Esophagus muscularis mucosa (tissue), 4 donors: ENCODE measurements at regions not wholly inside any gene's neighbourhood (a gene's known extent, or its start where the extent isn't known, plus 50 kb on each side); places are given as distances from the start of the nearest gene placed in this dataset.
"Not testable (repeated sequence)": the region's sequence is repeated elsewhere in the genome, so short reads cannot be mapped to it uniquely, and the experiment has no call there.

ENCODE experiments used
- DNase-seq: peaks from one replicate; pipeline ENCODE4 v3.0.0-alpha.2; 2017; ENCODE audit errors: extremely low spot score
- H3K27ac ChIP-seq, 4 donors: fragments of 200-600 bp; sonication (generic); replicated peaks in 1 of 4; 1 replicate in 3 of 4; 2 replicates in 1 of 4; pipeline ENCODE4 v1.5.1; 2016 to 2019; ENCODE audit warnings: mild to moderate bottlenecking in 1 of 4
- H3K27me3 ChIP-seq, 4 donors: fragments of 200-600 bp; sonication (generic); one replicate each; pipeline versions ENCODE4 v1.5.1 to v1.6.0; 2016 to 2019
- H3K36me3 ChIP-seq, 4 donors: fragments of 200-600 bp; sonication (generic); one replicate each; pipeline ENCODE4 v1.5.1; 2016 to 2019
- H3K4me1 ChIP-seq, 4 donors: fragments of 200-600 bp; sonication (generic); one replicate each; pipeline ENCODE4 v1.5.1; 2016 to 2019
- H3K4me3 ChIP-seq, 4 donors: fragments of 200-600 bp; sonication (generic); 1 replicate in 2 of 4; 2 replicates in 2 of 4; pipeline ENCODE4 v1.5.1; 2016 to 2019; ENCODE audit warnings: mild to moderate bottlenecking in 4 of 4, moderate library complexity in 1 of 4
- H3K9me3 ChIP-seq, 4 donors: fragments of 200-600 bp; sonication (generic); 1 replicate in 3 of 4; 2 replicates in 1 of 4; pipeline ENCODE4 v1.5.1; 2016 to 2019
- EP300 ChIP-seq: sonication (generic); formaldehyde crosslinking; IDR thresholded peaks from one replicate; pipeline ENCODE4 v1.6.1; 2017; ENCODE audit warnings: antibody characterized with exemption
- POLR2A ChIP-seq: fragments of 450-650 bp; IDR thresholded peaks from one replicate; pipeline ENCODE4 v1.6.1; 2017; ENCODE audit warnings: antibody characterized with exemption, moderate library complexity, mild to moderate bottlenecking, low read depth
- POLR2AphosphoS5 ChIP-seq, 2 donors: sonication (generic); formaldehyde crosslinking; IDR thresholded peaks; one replicate each; pipeline ENCODE4 v1.6.1; 2017; ENCODE audit warnings: antibody characterized with exemption in 2 of 2
- WGBS: methylation state at CpG from one replicate; pipeline ENCODE4 v1.1.5; 2018; 5-methylcytosine and 5-hydroxymethylcytosine counted together
- intact Hi-C: fragments of 100-400 bp; cut with DNase I; formaldehyde crosslinking; loops from one replicate; pipeline ENCODE4 v1.15.1; 2023
- TF ChIP-seq, protein P1 (sequence below), 3 experiments: fragments of 200-600 bp in 2 of 3; fragments of 450-650 bp in 1 of 3; sonication (generic) in 2 of 3; IDR thresholded peaks; one replicate each; pipeline ENCODE4 v1.5.1; 2017 to 2019; ENCODE audit warnings: antibody characterized with exemption in 3 of 3, mild to moderate bottlenecking in 2 of 3, moderate library complexity in 1 of 3

DNA sequence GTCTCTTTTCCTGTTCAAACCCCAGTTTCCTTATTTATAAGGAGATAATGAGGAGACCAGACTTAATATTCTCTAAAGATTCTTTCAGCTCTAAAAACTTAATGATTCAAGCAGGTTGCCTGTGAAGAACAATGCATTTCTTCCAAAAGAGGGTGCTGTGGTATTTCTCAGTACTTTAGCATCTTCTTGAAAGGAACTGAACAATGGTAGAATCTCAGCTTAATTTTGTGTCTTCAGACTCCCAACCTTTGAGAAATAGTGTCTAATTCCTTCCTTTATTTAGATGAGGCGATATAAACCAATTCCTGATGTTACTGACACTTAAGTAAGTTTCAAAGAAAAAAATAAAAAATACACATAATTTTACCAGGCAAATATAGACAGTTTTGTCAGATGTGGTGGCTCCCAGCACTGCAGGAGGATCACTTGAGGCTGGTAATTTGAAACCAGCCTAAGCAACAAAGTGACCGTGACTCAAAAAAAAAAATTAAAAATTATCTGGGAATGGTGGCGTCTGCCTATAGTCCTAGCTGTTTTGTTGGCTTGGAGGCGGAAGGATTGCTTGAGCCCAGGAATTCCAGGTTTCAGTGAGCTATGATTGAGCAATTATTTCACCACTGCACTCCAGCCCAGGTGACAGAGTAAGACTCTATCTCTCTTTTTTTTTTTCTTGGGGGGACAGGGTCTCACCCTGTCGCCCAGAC lies 76.9 kb upstream of the PSMA6 start:
- Histone ChIP-seq H3K4me3 (no peak overlapping the region), H3K27ac (peak overlapping the region; percentile 45 to 50 (median 48)), H3K27me3 (no peaks in the 10 kb centered on the region), H3K36me3 (no peaks in the 10 kb centered on the region), H3K4me1 (peaks cover 0 to 26% (median 21%) of the 10 kb centered on the region in 4 donors), H3K9me3 (no peaks in the 10 kb centered on the region)
- 68% methylated on average over 5 of the region's 5 CpGs for WGBS
- no peak for DNase-seq
- intact Hi-C loops, result loop anchor here (1.0 to 5.0 kb wide), 3 partner anchors 77 to 198 kb away; partner anchors contain the start of gene PSMA6
- TF ChIP-seq POLR2AphosphoS5 (IDR thresholded peaks at IDR 0.05), result peak in 1 of 2 donors; percentile 10
- no peak for TF ChIP-seq POLR2A
- no peak for TF ChIP-seq EP300
- TF ChIP-seq, protein P1, sequence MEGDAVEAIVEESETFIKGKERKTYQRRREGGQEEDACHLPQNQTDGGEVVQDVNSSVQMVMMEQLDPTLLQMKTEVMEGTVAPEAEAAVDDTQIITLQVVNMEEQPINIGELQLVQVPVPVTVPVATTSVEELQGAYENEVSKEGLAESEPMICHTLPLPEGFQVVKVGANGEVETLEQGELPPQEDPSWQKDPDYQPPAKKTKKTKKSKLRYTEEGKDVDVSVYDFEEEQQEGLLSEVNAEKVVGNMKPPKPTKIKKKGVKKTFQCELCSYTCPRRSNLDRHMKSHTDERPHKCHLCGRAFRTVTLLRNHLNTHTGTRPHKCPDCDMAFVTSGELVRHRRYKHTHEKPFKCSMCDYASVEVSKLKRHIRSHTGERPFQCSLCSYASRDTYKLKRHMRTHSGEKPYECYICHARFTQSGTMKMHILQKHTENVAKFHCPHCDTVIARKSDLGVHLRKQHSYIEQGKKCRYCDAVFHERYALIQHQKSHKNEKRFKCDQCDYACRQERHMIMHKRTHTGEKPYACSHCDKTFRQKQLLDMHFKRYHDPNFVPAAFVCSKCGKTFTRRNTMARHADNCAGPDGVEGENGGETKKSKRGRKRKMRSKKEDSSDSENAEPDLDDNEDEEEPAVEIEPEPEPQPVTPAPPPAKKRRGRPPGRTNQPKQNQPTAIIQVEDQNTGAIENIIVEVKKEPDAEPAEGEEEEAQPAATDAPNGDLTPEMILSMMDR (IDR thresholded peaks at IDR 0.05), result peak; percentile 60 to 75 (median 69)

DNA sequence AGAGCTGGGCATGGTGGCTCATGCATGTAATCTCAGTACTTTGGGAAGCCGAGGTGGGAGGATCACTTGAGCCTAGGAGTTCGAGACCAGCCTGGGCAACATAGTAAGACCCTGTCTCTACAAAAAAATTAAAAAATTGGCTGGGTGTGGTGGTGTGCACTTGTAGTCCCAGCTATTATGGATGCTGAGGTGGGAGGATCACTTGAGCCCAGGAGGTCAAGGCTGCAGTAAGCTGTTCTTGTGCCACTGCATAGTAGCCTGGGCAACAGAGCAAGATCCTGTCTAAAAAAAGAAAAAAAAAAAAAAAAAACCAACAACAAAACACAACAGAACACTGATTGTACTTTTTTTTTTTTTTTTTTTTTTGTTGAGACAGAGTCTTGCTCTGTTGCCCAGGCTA lies 74.0 kb upstream of the PSMA6 start:
- H3K9me3 ChIP-seq, H3K27ac ChIP-seq, H3K4me3 ChIP-seq, DNase-seq, H3K36me3 ChIP-seq, H3K27me3 ChIP-seq: not testable (repeated sequence)
- WGBS, result 91% methylated on average over 2 of the region's 2 CpGs
- H3K4me1 ChIP-seq, result peaks cover 0 to 50% (median 32%) of the 10 kb centered on the region in 4 donors
- intact Hi-C loops, result loop anchor here (5.0 kb wide), 1 partner anchor 74 kb away; the partner anchor contains the start of gene PSMA6

GRCh38 chr14:35218963-35219362 lies 73.2 kb upstream of the PSMA6 start:
- Histone ChIP-seq H3K36me3 (no peaks in the 10 kb centered on the region), H3K27ac (no peak overlapping the region), H3K4me1 (peaks cover 0 to 50% (median 32%) of the 10 kb centered on the region in 4 donors), H3K9me3 (no peaks in the 10 kb centered on the region), H3K4me3 (no peak overlapping the region), H3K27me3 (no peaks in the 10 kb centered on the region)
- DNase-seq, result no peak
- 96% methylated on average over 6 of the region's 6 CpGs for WGBS
- intact Hi-C loops, result loop anchor here (5.0 kb wide), 1 partner anchor 73 kb away; the partner anchor contains the start of gene PSMA6
- TF ChIP-seq POLR2AphosphoS5 (IDR thresholded peaks at IDR 0.05) (no peak), POLR2A (no peak), EP300 (no peak)
- TF ChIP-seq, protein P1 (IDR thresholded peaks at IDR 0.05), result no peak

- Histone ChIP-seq H3K36me3 (no peaks in the 10 kb centered on the region), H3K4me1 (peaks cover 0 to 50% (median 27%) of the 10 kb centered on the region in 4 donors), H3K27ac (no peak overlapping the region), H3K27me3 (no peaks in the 10 kb centered on the region), H3K4me3 (no peak overlapping the region), H3K9me3 (no peaks in the 10 kb centered on the region)
- no peak for DNase-seq
- intact Hi-C loops, result no loop called here
- no peak for TF ChIP-seq POLR2A
- TF ChIP-seq, protein P1 (IDR thresholded peaks at IDR 0.05), result no peak
- TF ChIP-seq EP300, result no peak
- no peak for TF ChIP-seq POLR2AphosphoS5 (IDR thresholded peaks at IDR 0.05)
- 98% methylated on average over 3 of the region's 3 CpGs for WGBS
These were observed 72.0 kb upstream of the PSMA6 start for GRCh38 chr14:35220027-35220676.

- H3K27ac ChIP-seq, result no peak overlapping the region
- no peaks in the 10 kb centered on the region for H3K27me3 ChIP-seq
- H3K4me3 ChIP-seq, result no peak overlapping the region
- TF ChIP-seq EP300, result no peak
- WGBS, result 93% methylated on average over 1 of the region's 1 CpG
- no peaks in the 10 kb centered on the region for H3K36me3 ChIP-seq
- no peaks in the 10 kb centered on the region for H3K9me3 ChIP-seq
- peaks cover 0 to 51% (median 27%) of the 10 kb centered on the region in 4 donors for H3K4me1 ChIP-seq
- intact Hi-C loops, result no loop called here
- DNase-seq, result no peak
These were observed 71.3 kb upstream of the PSMA6 start for GRCh38 chr14:35220920-35221319.
